K562 (cell line): ENCODE measurements at regions not wholly inside any gene's neighbourhood (a gene's known extent, or its start where the extent isn't known, plus 50 kb on each side); places are given as distances from the start of the nearest gene placed in this dataset.
"Not testable (repeated sequence)": the region's sequence is repeated elsewhere in the genome, so short reads cannot be mapped to it uniquely, and the experiment has no call there.

Experiments
- ATAC-seq: fragments of 200-7000 bp; cut with Tn5 transposase; 3 replicates; pipeline ENCODE4 v1.9.1; 2020; ENCODE audit warnings: moderate library complexity
- BruUV-seq: library from RNA; stranded (reverse); fragments of 400-500 nt; replicated peaks from 2 replicates; lab custom pipeline; 2021; lab: Mats Ljungman, UMichigan
- CTCF ChIA-PET: fragments of 300-600 bp; formaldehyde crosslinking; extraction: SDS; loops from one replicate; lab custom pipeline; 2021; ENCODE audit warnings: low intra/inter-chr PET ratio; lab: Yijun Ruan, JAX
- POLR2A ChIA-PET: fragments of 300-600, 350-650 bp; sonication (Branson Sonifier 250); formaldehyde crosslinking; extraction: SDS; loops from one replicate; lab custom pipeline; 2021; ENCODE audit warnings: antibody characterized with exemption, inconsistent platforms; lab: Yijun Ruan, JAX
- DNase-seq, 4 experiments: peaks; one replicate each; pipeline versions ENCODE4 v3.0.0 to v3.0.0-alpha.2; 2011 to 2018; ENCODE audit warnings: low spot score in 3 of 4, mixed read lengths in 3 of 4; ENCODE audit errors: extremely low read depth in 1 of 4
- FAIRE-seq: peaks from 2 replicates; lab custom pipeline; 2011; peaks lifted over from hg19 to GRCh38; lab: Jason Lieb, UNC
- H2AFZ ChIP-seq: 2 replicates; pipeline ENCODE4 v1.6.0; 2011; ENCODE audit warnings: low read depth, low read length, control low read depth, inconsistent platforms
- H3K27ac ChIP-seq: fragments of 200-600 bp; 3 replicates; pipeline ENCODE4 v1.8.0; 2011; ENCODE audit warnings: low read depth, mild to moderate bottlenecking, control low read depth, inconsistent platforms, low read length, moderate library complexity, mixed read lengths; ENCODE audit errors: extremely low read depth
- H3K27me3 ChIP-seq, 2 experiments: fragments of 300-600 bp in 1 of 2; 2 replicates in 1 of 2; 3 replicates in 1 of 2; pipeline versions ENCODE4 v1.6.0 to v1.8.0; 2011; ENCODE audit warnings: inconsistent platforms in 2 of 2, low read length in 2 of 2, mild to moderate bottlenecking in 1 of 2, mixed read lengths in 1 of 2, moderate library complexity in 1 of 2; ENCODE audit not compliant: control insufficient read depth in 2 of 2, insufficient read depth in 2 of 2
- H3K36me3 ChIP-seq: fragments of 300-600 bp; 3 replicates; pipeline ENCODE4 v1.8.0; 2011; ENCODE audit warnings: mild to moderate bottlenecking, low read length, inconsistent platforms; ENCODE audit not compliant: control insufficient read depth, insufficient read depth
- H3K4me1 ChIP-seq, 2 experiments: fragments of 200-600 bp in 1 of 2; replicated peaks in 1 of 2; 2 replicates in 1 of 2; 3 replicates in 1 of 2; pipeline versions ENCODE4 v1.5.1 to v1.8.0; 2011; ENCODE audit warnings: inconsistent platforms in 2 of 2, low read length in 2 of 2, mild to moderate bottlenecking in 1 of 2, mixed read lengths in 1 of 2, moderate library complexity in 1 of 2; ENCODE audit not compliant: control insufficient read depth in 2 of 2, insufficient read depth in 2 of 2
- H3K4me2 ChIP-seq: 2 replicates; pipeline ENCODE4 v1.6.1; 2011; ENCODE audit warnings: low read length, control low read depth, inconsistent platforms, mixed read lengths; ENCODE audit not compliant: insufficient read depth
- H3K4me3 ChIP-seq: fragments of 200-600 bp; sonication (generic), shearing (Covaris generic); 2 replicates; pipeline ENCODE4 v1.5.1; 2016; ENCODE audit warnings: control low read depth, inconsistent platforms
- H3K79me2 ChIP-seq: fragments of 200-600 bp; 3 replicates; pipeline ENCODE4 v1.8.0; 2011; ENCODE audit warnings: low read length, inconsistent platforms; ENCODE audit not compliant: control insufficient read depth, insufficient read depth
- H3K9ac ChIP-seq, 2 experiments: 2 replicates each; pipeline versions ENCODE4 v1.6.0 to v1.6.1; 2011; ENCODE audit warnings: low read depth in 2 of 2, low read length in 2 of 2, control low read depth in 1 of 2, inconsistent platforms in 1 of 2, mild to moderate bottlenecking in 1 of 2, mixed read lengths in 1 of 2; ENCODE audit not compliant: insufficient read depth in 1 of 2
- H3K9me1 ChIP-seq: one replicate; pipeline ENCODE4 v1.6.0; 2011; ENCODE audit warnings: inconsistent platforms, mild to moderate bottlenecking, low read length, moderate library complexity; ENCODE audit not compliant: control insufficient read depth, insufficient read depth
- H3K9me3 ChIP-seq: replicated peaks from 2 replicates; pipeline ENCODE4 v1.5.1; 2011; ENCODE audit warnings: low read depth, low read length, inconsistent platforms; ENCODE audit not compliant: control insufficient read depth, insufficient read depth
- H4K20me1 ChIP-seq: replicated peaks from 2 replicates; pipeline ENCODE4 v1.6.1; 2011; ENCODE audit warnings: low read length, inconsistent platforms, mixed read lengths; ENCODE audit not compliant: control insufficient read depth, insufficient read depth
- CBX2 ChIP-seq: fragments of 200-600 bp; sonication (generic); IDR thresholded peaks from one replicate; pipeline ENCODE4 v1.6.1; 2012; ENCODE audit warnings: mild to moderate bottlenecking, low read length, inconsistent platforms; ENCODE audit not compliant: insufficient read depth, poor library complexity, severe bottlenecking
- MAFK ChIP-seq: IDR thresholded peaks from 2 replicates; pipeline ENCODE4 v1.6.1; 2011; ENCODE audit warnings: low read length, improper control_type of control experiment
- ZNF408 ChIP-seq: fragments of 250-450 bp; sonication (Bioruptor Pico); IDR thresholded peaks from 2 replicates; pipeline ENCODE4 v1.4.0; 2020; ENCODE audit warnings: low read depth, mild to moderate bottlenecking, moderate library complexity
- WGBS: fragments of 100-300 bp; shearing (Covaris generic); methylation state at CpG from one replicate; pipeline ENCODE4 v1.1.6; 2016; ENCODE audit warnings: low coverage, mixed read lengths; ENCODE audit not compliant: insufficient coverage; ENCODE audit errors: missing lambda C conversion rate; 5-methylcytosine and 5-hydroxymethylcytosine counted together
- in situ Hi-C: fragments of 300-500 bp; cut with MboI; formaldehyde crosslinking; loops from 4 replicates; pipeline ENCODE4 v1.15.0; 2018; ENCODE audit warnings: inconsistent platforms, mixed read lengths
- intact Hi-C: fragments of 100-400 bp; cut with micrococcal nuclease; formaldehyde crosslinking; loops from 2 replicates; pipeline ENCODE4 v1.14.2; 2022
- TF ChIP-seq, protein P1 (sequence below), 2 experiments: fragments of 450-650 bp; formaldehyde crosslinking in 1 of 2; IDR thresholded peaks; 2 replicates each; pipeline versions ENCODE4 v1.4.0 to v1.6.1; 2014 to 2020; ENCODE audit warnings: mild to moderate bottlenecking in 2 of 2, borderline replicate concordance in 1 of 2, low read depth in 1 of 2

DNA sequence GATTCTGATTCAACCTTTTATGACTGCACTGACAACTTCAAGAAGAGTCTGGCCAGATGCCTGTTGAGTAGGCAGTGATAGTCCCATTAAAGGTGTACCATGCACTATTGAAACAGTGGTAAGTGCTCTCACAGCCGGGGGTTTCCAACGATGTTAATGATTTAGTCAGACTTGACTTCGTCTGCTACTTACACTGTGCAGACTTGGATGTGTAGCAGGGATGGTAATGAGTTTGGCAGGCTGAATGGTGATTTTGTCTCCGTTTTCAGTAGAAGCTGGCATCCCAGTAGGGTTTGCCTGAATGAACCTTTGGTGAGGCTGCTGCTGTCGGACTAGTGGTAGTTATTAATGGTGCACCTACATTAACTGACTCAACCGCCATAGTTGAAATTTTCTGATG, 52.0 kb upstream of the TMSB15B start (continued):
- TF ChIP-seq, protein P1, sequence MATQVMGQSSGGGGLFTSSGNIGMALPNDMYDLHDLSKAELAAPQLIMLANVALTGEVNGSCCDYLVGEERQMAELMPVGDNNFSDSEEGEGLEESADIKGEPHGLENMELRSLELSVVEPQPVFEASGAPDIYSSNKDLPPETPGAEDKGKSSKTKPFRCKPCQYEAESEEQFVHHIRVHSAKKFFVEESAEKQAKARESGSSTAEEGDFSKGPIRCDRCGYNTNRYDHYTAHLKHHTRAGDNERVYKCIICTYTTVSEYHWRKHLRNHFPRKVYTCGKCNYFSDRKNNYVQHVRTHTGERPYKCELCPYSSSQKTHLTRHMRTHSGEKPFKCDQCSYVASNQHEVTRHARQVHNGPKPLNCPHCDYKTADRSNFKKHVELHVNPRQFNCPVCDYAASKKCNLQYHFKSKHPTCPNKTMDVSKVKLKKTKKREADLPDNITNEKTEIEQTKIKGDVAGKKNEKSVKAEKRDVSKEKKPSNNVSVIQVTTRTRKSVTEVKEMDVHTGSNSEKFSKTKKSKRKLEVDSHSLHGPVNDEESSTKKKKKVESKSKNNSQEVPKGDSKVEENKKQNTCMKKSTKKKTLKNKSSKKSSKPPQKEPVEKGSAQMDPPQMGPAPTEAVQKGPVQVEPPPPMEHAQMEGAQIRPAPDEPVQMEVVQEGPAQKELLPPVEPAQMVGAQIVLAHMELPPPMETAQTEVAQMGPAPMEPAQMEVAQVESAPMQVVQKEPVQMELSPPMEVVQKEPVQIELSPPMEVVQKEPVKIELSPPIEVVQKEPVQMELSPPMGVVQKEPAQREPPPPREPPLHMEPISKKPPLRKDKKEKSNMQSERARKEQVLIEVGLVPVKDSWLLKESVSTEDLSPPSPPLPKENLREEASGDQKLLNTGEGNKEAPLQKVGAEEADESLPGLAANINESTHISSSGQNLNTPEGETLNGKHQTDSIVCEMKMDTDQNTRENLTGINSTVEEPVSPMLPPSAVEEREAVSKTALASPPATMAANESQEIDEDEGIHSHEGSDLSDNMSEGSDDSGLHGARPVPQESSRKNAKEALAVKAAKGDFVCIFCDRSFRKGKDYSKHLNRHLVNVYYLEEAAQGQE (IDR thresholded peaks at IDR 0.05; ENCODE audit: borderline replicate concordance): no peak
- TF ChIP-seq, protein P1 (CRISPR knock-in tag; IDR thresholded peaks at IDR 0.05; ENCODE audit: low read depth): no peak
- TF ChIP-seq CBX2: no peak

DNA sequence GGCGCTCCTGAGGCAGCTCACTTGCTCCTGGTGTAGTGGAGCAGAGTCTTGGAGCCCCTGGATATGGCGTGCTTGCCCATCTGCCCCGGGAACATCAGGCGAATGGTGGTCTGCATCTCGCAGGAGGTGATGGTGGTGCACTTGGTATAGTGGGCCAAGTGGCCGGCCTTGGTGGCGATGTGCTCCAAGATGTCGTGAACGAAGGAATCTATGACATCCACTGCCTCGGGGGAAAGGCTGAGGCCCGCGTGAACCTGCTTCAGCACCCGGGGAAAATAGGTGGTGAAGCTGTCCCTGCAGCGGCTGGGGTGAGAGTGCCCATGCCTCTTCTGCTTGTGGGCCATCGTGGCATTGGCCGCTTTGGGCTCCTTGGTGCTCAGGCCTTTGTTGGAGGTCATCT, 58.1 kb upstream of the TMSB15B start:
- Histone ChIP-seq H3K27me3 (no peaks in the 10 kb centered on the region), H3K9me3 (no peaks in the 10 kb centered on the region), H2AFZ (no peak overlapping the region), H3K4me3 (no peak overlapping the region), H3K9me1 (no peaks in the 10 kb centered on the region), H3K9ac (no peak overlapping the region; a peak in 1 of 4 replicates), H4K20me1 (no peaks in the 10 kb centered on the region), H3K79me2 (no peaks in the 10 kb centered on the region), H3K4me1 (no peaks in the 10 kb centered on the region), H3K4me2 (no peak overlapping the region)
- ATAC-seq (no peak), DNase-seq (no peak)
- no TSS peak for BruUV-seq
- in situ Hi-C loops (no loop called here), intact Hi-C loops (no loop called here)
- POLR2A ChIA-PET: no interaction called here
- CTCF ChIA-PET: no interaction called here
- no peak for TF ChIP-seq MAFK
- TF ChIP-seq ZNF408 (CRISPR knock-in tag): no peak
- TF ChIP-seq, all 486 proteins: peak for 0
- under 1% methylated on average over 12 of the region's 16 CpGs for WGBS
- no peaks in the 10 kb centered on the region for H3K36me3 ChIP-seq
- no peak overlapping the region for H3K27ac ChIP-seq
- FAIRE-seq: no peak

DNA sequence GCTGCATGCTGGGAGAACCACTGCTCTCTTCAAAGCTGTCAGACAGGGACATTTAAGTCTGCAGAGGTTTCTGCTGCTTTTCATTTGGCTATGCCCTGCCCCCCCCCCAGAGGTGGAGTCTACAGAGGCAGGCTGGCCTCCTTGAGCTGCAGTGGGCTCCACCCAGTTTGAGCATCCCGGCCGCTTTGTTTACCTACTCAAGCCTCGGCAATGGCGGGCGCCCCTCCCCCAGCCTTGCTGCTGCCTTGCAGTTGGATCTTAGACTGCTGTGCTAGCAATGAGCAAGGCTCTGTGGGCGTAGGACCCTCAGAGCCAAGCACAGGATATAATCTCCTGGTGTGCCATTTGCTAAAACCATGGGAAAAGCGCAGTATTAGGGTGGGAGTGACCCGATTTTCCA, 59.8 kb upstream of the TMSB15B start:
- H3K27ac ChIP-seq, H3K9me3 ChIP-seq, ATAC-seq, in situ Hi-C loops, intact Hi-C loops, H4K20me1 ChIP-seq, DNase-seq, H3K27me3 ChIP-seq, FAIRE-seq, H3K4me1 ChIP-seq, CTCF ChIA-PET, H3K9ac ChIP-seq, H2AFZ ChIP-seq, H3K4me2 ChIP-seq, H3K36me3 ChIP-seq, H3K9me1 ChIP-seq, H3K79me2 ChIP-seq, BruUV-seq, H3K4me3 ChIP-seq: not testable (repeated sequence)
- POLR2A ChIA-PET: interaction anchor here (0.6 kb wide), 1 partner anchor 9 kb away, joined by 3 read pairs; no protein-coding TSS in a partner anchor
- WGBS: 0% methylated on average over 8 of the region's 8 CpGs
